ENCODE measurements at regions not wholly inside any gene's neighbourhood (a gene's known extent, or its start where the extent isn't known, plus 50 kb on each side); places are given as distances from the start of the nearest gene placed in this dataset.

GRCh38 chr5:15263942-15264341 lies 236.0 kb upstream of the FBXL7 start:
- DNase-seq (ENCODE audit: extremely low read depth, low read depth) = no peak
- H3K4me3 ChIP-seq (replicated peaks; ENCODE audit: low read depth, low read length) = no peak overlapping the region
- TF ChIP-seq, protein P1, sequence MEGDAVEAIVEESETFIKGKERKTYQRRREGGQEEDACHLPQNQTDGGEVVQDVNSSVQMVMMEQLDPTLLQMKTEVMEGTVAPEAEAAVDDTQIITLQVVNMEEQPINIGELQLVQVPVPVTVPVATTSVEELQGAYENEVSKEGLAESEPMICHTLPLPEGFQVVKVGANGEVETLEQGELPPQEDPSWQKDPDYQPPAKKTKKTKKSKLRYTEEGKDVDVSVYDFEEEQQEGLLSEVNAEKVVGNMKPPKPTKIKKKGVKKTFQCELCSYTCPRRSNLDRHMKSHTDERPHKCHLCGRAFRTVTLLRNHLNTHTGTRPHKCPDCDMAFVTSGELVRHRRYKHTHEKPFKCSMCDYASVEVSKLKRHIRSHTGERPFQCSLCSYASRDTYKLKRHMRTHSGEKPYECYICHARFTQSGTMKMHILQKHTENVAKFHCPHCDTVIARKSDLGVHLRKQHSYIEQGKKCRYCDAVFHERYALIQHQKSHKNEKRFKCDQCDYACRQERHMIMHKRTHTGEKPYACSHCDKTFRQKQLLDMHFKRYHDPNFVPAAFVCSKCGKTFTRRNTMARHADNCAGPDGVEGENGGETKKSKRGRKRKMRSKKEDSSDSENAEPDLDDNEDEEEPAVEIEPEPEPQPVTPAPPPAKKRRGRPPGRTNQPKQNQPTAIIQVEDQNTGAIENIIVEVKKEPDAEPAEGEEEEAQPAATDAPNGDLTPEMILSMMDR (IDR thresholded peaks at IDR 0.05; ENCODE audit: low read depth, low read length, missing control alignments) = no peak

- TF ChIP-seq, protein P1 (IDR thresholded peaks at IDR 0.05; ENCODE audit: low read depth, low read length, missing control alignments) = no peak
- DNase-seq (ENCODE audit: extremely low read depth, low read depth) = no peak
These were observed 236.6 kb upstream of the FBXL7 start for GRCh38 chr5:15263406-15263805.

GRCh38 chr5:15261269-15261995 lies 238.5 kb upstream of the FBXL7 start:
- H3K4me3 ChIP-seq (replicated peaks; ENCODE audit: low read depth, low read length) = no peak overlapping the region
- TF ChIP-seq, protein P1 (IDR thresholded peaks at IDR 0.05; ENCODE audit: low read depth, low read length, missing control alignments) = no peak
- no peak for DNase-seq (ENCODE audit: extremely low read depth, low read depth)

More at GRCh38 chr5:15263406-15263805, 236.6 kb upstream of the FBXL7 start:
- H3K4me3 ChIP-seq (replicated peaks; ENCODE audit: low read depth, low read length) = no peak overlapping the region

DNA sequence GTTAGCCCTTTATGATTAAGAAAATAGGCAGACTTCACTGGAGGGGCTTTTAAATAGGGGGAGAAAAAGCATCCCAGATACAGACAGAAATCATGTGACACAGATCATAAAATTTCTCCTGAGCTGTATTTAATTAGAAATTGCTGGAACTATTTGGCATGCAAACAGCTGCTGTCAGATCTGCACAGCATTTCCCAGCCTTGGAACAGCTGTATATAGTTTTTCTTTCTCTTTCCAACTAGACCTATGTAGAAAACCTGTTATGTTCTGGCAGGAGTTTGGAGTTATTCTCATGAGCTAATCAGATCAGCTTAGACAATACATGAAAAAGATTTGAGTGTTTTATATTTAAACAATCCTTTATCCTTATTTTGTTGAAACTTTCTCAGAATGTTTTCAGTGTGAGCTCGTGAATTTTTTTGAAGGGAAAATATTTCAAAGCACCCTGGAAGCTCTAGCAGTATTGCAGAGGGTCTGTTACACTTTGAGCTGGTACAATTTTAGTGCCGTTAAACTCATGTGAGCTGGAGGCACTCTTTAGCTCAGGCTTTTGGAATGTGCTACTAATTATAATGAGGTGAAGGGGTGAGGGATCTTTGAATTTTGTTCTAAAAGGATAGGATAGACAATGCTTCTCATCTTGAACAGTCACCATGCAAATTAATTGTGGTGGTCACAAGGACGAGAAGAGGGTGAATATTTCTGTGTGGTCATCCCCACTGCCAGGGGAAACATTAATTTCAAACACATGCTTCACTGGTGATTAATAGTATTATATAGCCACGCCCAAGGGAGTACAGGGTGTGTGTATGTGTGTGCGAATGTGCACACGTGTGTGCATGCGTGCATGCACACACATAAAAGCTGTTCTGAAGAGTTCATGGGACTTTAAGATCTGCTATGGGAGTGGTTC lies 239.4 kb upstream of the FBXL7 start:
- no peak for DNase-seq (ENCODE audit: extremely low read depth, low read depth)
- TF ChIP-seq, protein P1 (IDR thresholded peaks at IDR 0.05; ENCODE audit: low read depth, low read length, missing control alignments) = no peak

GRCh38 chr5:15256485-15256884 lies 243.5 kb upstream of the FBXL7 start:
- TF ChIP-seq, protein P1 (IDR thresholded peaks at IDR 0.05; ENCODE audit: low read depth, low read length, missing control alignments) = no peak
- no peak overlapping the region for H3K4me3 ChIP-seq (replicated peaks; ENCODE audit: low read depth, low read length)
- DNase-seq (ENCODE audit: extremely low read depth, low read depth) = no peak

More for the DNA sequence above, 239.4 kb upstream of the FBXL7 start:
- no peak overlapping the region for H3K4me3 ChIP-seq (replicated peaks; ENCODE audit: low read depth, low read length)

GRCh38 chr5:15255576-15255975 lies 244.4 kb upstream of the FBXL7 start:
- no peak overlapping the region for H3K4me3 ChIP-seq (replicated peaks; ENCODE audit: low read depth, low read length)
- DNase-seq (ENCODE audit: extremely low read depth, low read depth) = no peak
- TF ChIP-seq, protein P1 (IDR thresholded peaks at IDR 0.05; ENCODE audit: low read depth, low read length, missing control alignments) = no peak
